Gastrocnemius medialis (tissue), 4 donors: ENCODE measurements at regions not wholly inside any gene's neighbourhood (a gene's known extent, or its start where the extent isn't known, plus 50 kb on each side); places are given as distances from the start of the nearest gene placed in this dataset.

Experiments used
- ATAC-seq, 2 donors: fragments of 150-250 bp; one replicate each; pipeline ENCODE4 v1.9.1; 2016
- DNase-seq, 2 donors: peaks; one replicate each; pipeline ENCODE4 v3.0.0-alpha.2; 2019
- H3K27ac ChIP-seq, 4 donors: fragments of 200-600 bp; sonication (generic); 1 replicate in 1 of 4; 2 replicates in 3 of 4; pipeline ENCODE4 v1.5.1; 2016 to 2018; ENCODE audit warnings: mild to moderate bottlenecking in 2 of 4, moderate library complexity in 1 of 4
- H3K27me3 ChIP-seq, 3 donors: fragments of 200-600 bp; sonication (generic) in 2 of 3; 1 replicate in 1 of 3; 2 replicates in 2 of 3; pipeline versions ENCODE4 v1.5.1 to v1.6.0; 2016 to 2019; ENCODE audit warnings: mild to moderate bottlenecking in 1 of 3, moderate library complexity in 1 of 3
- H3K36me3 ChIP-seq, 2 donors: fragments of 200-600 bp; sonication (generic) in 1 of 2; one replicate each; pipeline ENCODE4 v1.5.1; 2017 to 2018
- H3K4me1 ChIP-seq, 2 donors: fragments of 200-600 bp; sonication (generic) in 1 of 2; one replicate each; pipeline ENCODE4 v1.5.1; 2016 to 2017; ENCODE audit warnings: mild to moderate bottlenecking in 2 of 2
- H3K4me3 ChIP-seq, 4 donors: fragments of 200-600 bp; sonication (generic) in 3 of 4; 1 replicate in 1 of 4; 2 replicates in 3 of 4; pipeline ENCODE4 v1.5.1; 2016 to 2019; ENCODE audit warnings: mild to moderate bottlenecking in 2 of 4
- H3K9me3 ChIP-seq, 3 donors: fragments of 200-600 bp; sonication (generic) in 2 of 3; 1 replicate in 1 of 3; 2 replicates in 2 of 3; pipeline ENCODE4 v1.5.1; 2016 to 2019
- CTCF ChIP-seq, 5 experiments: fragments of 450-650 bp in 3 of 5; fragments of 200-600 bp in 2 of 5; sonication (generic) in 2 of 5; IDR thresholded peaks in 4 of 5; conservative IDR thresholded peaks in 1 of 5; 1 replicate in 4 of 5; 2 replicates in 1 of 5; pipeline ENCODE4 v1.5.1; 2016 to 2019; ENCODE audit warnings: antibody characterized with exemption in 5 of 5, mild to moderate bottlenecking in 3 of 5, moderate library complexity in 3 of 5
- POLR2A ChIP-seq, 2 donors: fragments of 450-650 bp; IDR thresholded peaks; one replicate each; pipeline ENCODE4 v1.6.1; 2017; ENCODE audit warnings: antibody characterized with exemption in 2 of 2, mild to moderate bottlenecking in 2 of 2, moderate library complexity in 2 of 2
- in situ Hi-C, 4 donors: fragments of 200-750 bp; cut with MboI; loops; one replicate each; pipeline versions ENCODE4 v1.15.0 to v1.8.0; 2017; ENCODE audit warnings: low sequenced_read_pairs in 4 of 4
- intact Hi-C: fragments of 100-400 bp; cut with DNase I; formaldehyde crosslinking; loops from one replicate; pipeline ENCODE4 v1.15.1; 2023; ENCODE audit warnings: low total_unique reads

DNA sequence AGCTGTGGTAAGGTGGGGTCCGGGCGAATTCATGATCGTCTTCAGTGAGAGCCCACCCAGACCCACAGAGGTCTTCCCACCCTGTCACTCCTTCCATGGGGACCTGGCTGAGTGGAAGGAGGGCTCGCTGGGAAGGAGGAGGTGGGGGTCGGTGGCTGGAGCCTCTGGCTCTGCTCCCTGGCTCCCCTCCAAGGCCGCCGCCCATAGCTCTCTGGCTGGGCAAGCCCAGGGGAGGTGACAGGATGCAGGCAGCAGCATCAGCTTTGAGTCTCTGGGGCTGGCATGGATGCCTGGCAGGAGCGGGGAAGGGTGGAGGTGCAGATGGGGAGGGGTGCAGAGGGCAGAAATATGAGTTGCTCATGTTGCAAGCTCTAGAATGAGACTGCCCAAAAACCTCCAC, 147.0 kb downstream of the ENGASE start:
- Histone ChIP-seq H3K27me3 (peaks cover 55 to 63% (median 58%) of the 10 kb centered on the region in 3 donors), H3K4me3 (no peak overlapping the region), H3K9me3 (no peaks in the 10 kb centered on the region), H3K27ac (no peak overlapping the region), H3K4me1 (peaks cover 0 to 4% of the 10 kb centered on the region in 2 donors), H3K36me3 (no peaks in the 10 kb centered on the region)
- in situ Hi-C loops: no loop called here
- no peak for DNase-seq
- ATAC-seq: no peak
- TF ChIP-seq CTCF (IDR thresholded peaks at IDR 0.05 in 4 of 5, conservative IDR thresholded peaks at IDR 0.05 in 1 of 5): no peak
- TF ChIP-seq POLR2A (IDR thresholded peaks at IDR 0.05): no peak
- intact Hi-C loops: no loop called here

DNA sequence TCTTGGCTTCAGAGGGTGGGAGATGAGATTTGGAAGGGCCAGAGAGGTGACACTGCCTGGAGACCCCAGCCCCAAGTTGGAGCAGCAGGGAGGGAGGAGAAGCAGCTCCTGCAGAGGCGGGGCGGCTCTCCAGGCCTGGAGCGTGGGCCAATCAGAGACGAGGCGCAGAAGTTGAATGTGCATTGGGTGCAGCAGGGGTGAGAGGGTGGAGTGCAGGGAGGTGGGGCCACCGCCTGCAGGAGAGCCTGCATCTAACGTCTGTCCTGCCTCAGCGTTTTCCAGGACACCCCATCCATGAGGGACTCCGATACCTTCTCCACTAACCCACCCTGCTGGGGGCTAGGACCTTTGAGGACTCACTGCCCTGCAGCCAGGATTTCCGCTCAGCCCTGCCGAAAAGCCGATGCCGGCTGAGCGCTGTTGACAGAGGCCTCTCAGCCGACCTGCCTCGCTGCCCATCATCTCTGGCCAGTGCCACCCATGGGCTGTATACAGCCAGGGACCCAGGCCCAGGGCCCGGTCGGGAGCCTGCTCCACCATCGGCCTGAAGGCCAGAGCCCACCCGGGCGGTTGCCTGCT, 146.2 kb downstream of the ENGASE start:
- in situ Hi-C loops (no loop called here), intact Hi-C loops (no loop called here)
- TF ChIP-seq POLR2A (IDR thresholded peaks at IDR 0.05) (no peak), CTCF (IDR thresholded peaks at IDR 0.05 in 4 of 5, conservative IDR thresholded peaks at IDR 0.05 in 1 of 5) (no peak)
- Histone ChIP-seq H3K4me1 (peaks cover 0 to 4% of the 10 kb centered on the region in 2 donors), H3K27me3 (peaks cover 58 to 59% (median 58%) of the 10 kb centered on the region in 3 donors), H3K4me3 (no peak overlapping the region), H3K36me3 (no peaks in the 10 kb centered on the region), H3K27ac (no peak overlapping the region), H3K9me3 (no peaks in the 10 kb centered on the region)
- ATAC-seq (no peak), DNase-seq (no peak)

DNA sequence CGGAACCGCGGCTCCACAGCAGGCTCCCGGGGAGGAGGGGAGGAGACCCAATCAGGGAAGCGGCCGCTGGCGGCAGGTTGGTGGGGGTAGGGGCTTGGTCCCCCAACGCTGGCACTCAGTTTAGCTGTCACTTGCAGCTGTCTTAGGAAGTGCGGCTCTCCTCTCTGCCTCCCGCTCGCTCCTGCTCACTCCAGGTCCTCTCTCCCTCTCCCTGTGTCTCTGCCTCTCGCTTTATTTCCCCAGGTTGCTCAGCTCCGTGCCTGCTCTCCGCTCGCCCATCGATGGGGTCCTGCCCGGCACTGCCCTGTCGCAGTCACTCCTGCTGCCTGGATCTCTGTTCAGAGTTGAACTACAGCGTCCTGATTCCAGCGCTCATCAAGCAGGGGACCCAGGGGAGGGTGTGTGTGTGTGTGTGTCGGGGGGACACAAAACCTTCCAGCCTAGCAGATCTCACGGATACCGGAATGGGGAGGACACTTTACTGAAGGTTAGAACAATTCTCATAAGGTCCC, 145.6 kb downstream of the ENGASE start:
- ATAC-seq (no peak), DNase-seq (no peak)
- no peaks in the 10 kb centered on the region for H3K9me3 ChIP-seq
- intact Hi-C loops: no loop called here
- no peaks in the 10 kb centered on the region for H3K36me3 ChIP-seq
- H3K27ac ChIP-seq: no peak overlapping the region
- no peak overlapping the region for H3K4me3 ChIP-seq
- peaks cover 0 to 4% of the 10 kb centered on the region in 2 donors for H3K4me1 ChIP-seq
- TF ChIP-seq POLR2A (IDR thresholded peaks at IDR 0.05) (no peak), CTCF (IDR thresholded peaks at IDR 0.05 in 4 of 5, conservative IDR thresholded peaks at IDR 0.05 in 1 of 5) (no peak)
- H3K27me3 ChIP-seq: peaks cover 58 to 61% (median 58%) of the 10 kb centered on the region in 3 donors
- in situ Hi-C loops: no loop called here

DNA sequence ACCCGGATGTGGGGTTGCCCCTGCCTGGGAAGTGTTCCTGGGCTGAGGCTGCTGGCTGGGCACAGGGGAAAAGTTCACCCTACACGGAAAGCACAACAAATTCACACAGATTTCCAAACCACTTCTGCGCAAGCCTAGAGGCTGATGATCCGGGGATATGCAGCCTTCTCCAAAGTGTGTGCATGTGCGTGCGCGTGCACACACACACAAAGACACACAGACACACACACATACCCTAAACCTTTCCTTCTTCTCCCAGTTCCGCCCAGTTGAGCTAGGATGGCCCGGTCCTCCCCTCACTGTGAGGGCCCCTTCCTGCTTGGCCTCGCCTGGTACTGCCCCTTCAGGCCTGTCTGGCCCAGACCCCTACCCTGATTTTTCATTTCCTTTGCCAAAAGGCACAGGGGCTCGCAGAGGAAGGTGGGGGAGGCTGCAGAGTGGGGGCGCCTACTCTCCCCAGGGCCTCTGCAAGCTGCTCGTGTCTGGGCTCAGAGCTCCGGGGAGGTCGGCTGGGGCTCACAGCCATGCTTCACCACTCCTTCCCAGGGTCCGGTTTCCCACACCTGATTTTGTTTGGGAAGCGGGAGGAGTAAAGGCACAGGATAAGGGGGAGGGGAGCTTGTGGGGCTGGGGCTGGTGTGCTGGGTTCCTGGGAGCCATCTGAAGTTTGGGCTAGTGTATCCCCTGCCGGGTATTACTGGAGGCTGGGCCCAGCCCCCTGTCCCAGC, 144.7 kb downstream of the ENGASE start:
- ATAC-seq (no peak), DNase-seq (no peak)
- TF ChIP-seq POLR2A (IDR thresholded peaks at IDR 0.05) (no peak), CTCF (IDR thresholded peaks at IDR 0.05 in 4 of 5, conservative IDR thresholded peaks at IDR 0.05 in 1 of 5) (no peak)
- in situ Hi-C loops: no loop called here
- H3K36me3 ChIP-seq: no peaks in the 10 kb centered on the region
- no peaks in the 10 kb centered on the region for H3K9me3 ChIP-seq
- no peak overlapping the region for H3K27ac ChIP-seq
- peaks cover 56 to 65% (median 61%) of the 10 kb centered on the region in 3 donors for H3K27me3 ChIP-seq
- peaks cover 0 to 4% of the 10 kb centered on the region in 2 donors for H3K4me1 ChIP-seq
- H3K4me3 ChIP-seq: no peak overlapping the region
- intact Hi-C loops: no loop called here
